ENCODE measurements at regions not wholly inside any gene's neighbourhood (a gene's known extent, or its start where the extent isn't known, plus 50 kb on each side); places are given as distances from the start of the nearest gene placed in this dataset.
"Not testable (repeated sequence)": the region's sequence is repeated elsewhere in the genome, so short reads cannot be mapped to it uniquely, and the experiment has no call there.

GRCh38 chr3:174462916-174463315 lies 396.2 kb upstream of the NAALADL2 start:
- DNase-seq, result no peak

GRCh38 chr3:174465177-174465576 lies 394.0 kb upstream of the NAALADL2 start:
- DNase-seq, result no peak

GRCh38 chr3:174466471-174467054 lies 392.6 kb upstream of the NAALADL2 start:
- no peak for DNase-seq

GRCh38 chr3:174477491-174477890 lies 381.6 kb upstream of the NAALADL2 start:
- DNase-seq, result no peak

GRCh38 chr3:174480767-174481166 lies 378.4 kb upstream of the NAALADL2 start:
- no peak for DNase-seq

GRCh38 chr3:174482541-174482940 lies 376.6 kb upstream of the NAALADL2 start:
- no peak for DNase-seq

GRCh38 chr3:174483254-174483653 lies 375.9 kb upstream of the NAALADL2 start:
- no peak for DNase-seq

GRCh38 chr3:174483856-174484255 lies 375.3 kb upstream of the NAALADL2 start:
- DNase-seq, result not testable (repeated sequence)

GRCh38 chr3:174488527-174488926 lies 370.6 kb upstream of the NAALADL2 start:
- no peak for DNase-seq

- no peak for DNase-seq
Observed at GRCh38 chr3:174495311-174495710, 363.8 kb upstream of the NAALADL2 start.

GRCh38 chr3:174495928-174496327 lies 363.2 kb upstream of the NAALADL2 start:
- DNase-seq, result no peak

- no peak for DNase-seq
Observed at GRCh38 chr3:174498638-174499037, 360.5 kb upstream of the NAALADL2 start.

- no peak for DNase-seq
Observed at GRCh38 chr3:174505266-174505665, 353.9 kb upstream of the NAALADL2 start.

GRCh38 chr3:174524203-174524602 lies 334.9 kb upstream of the NAALADL2 start:
- DNase-seq, result no peak

- DNase-seq, result no peak
Observed at GRCh38 chr3:174529298-174529697, 329.8 kb upstream of the NAALADL2 start.

- DNase-seq, result no peak
Observed at GRCh38 chr3:174531262-174531982, 327.7 kb upstream of the NAALADL2 start.

- no peak for DNase-seq
Observed at GRCh38 chr3:174532216-174532615, 326.9 kb upstream of the NAALADL2 start.

GRCh38 chr3:174532776-174533175 lies 326.4 kb upstream of the NAALADL2 start:
- DNase-seq, result no peak

GRCh38 chr3:174533286-174533685 lies 325.8 kb upstream of the NAALADL2 start:
- DNase-seq, result no peak

- DNase-seq, result no peak
Observed at GRCh38 chr3:174536319-174536718, 322.8 kb upstream of the NAALADL2 start.

- no peak for DNase-seq
Observed at GRCh38 chr3:174538151-174538550, 321.0 kb upstream of the NAALADL2 start.

GRCh38 chr3:174540116-174540908 lies 318.8 kb upstream of the NAALADL2 start:
- peak; percentile 2 for DNase-seq

GRCh38 chr3:174541708-174542315 lies 317.3 kb upstream of the NAALADL2 start:
- no peak for DNase-seq
